Stomach (tissue), 4 donors: ENCODE measurements at regions not wholly inside any gene's neighbourhood (a gene's known extent, or its start where the extent isn't known, plus 50 kb on each side); places are given as distances from the start of the nearest gene placed in this dataset.

Experiments
- CTCF ChIP-seq, 7 experiments: fragments of 450-650 bp in 4 of 7; fragments of 200-600 bp in 3 of 7; sonication (generic) in 3 of 7; IDR thresholded peaks; one replicate each; pipeline ENCODE4 v1.5.1; 2016 to 2019; ENCODE audit warnings: antibody characterized with exemption in 7 of 7, control low read depth in 2 of 7, mild to moderate bottlenecking in 1 of 7
- EP300 ChIP-seq: sonication (generic); formaldehyde crosslinking; IDR thresholded peaks from one replicate; pipeline ENCODE4 v1.6.1; 2017; ENCODE audit warnings: antibody characterized with exemption
- POLR2A ChIP-seq, 4 donors: fragments of 450-650 bp; IDR thresholded peaks; one replicate each; pipeline ENCODE4 v1.6.1; 2016; ENCODE audit warnings: antibody characterized with exemption in 4 of 4, control low read depth in 2 of 4, mild to moderate bottlenecking in 1 of 4, moderate library complexity in 1 of 4
- POLR2AphosphoS5 ChIP-seq, 3 donors: sonication (generic); formaldehyde crosslinking; IDR thresholded peaks; one replicate each; pipeline ENCODE4 v1.6.1; 2016; ENCODE audit warnings: antibody characterized with exemption in 3 of 3

- TF ChIP-seq CTCF (IDR thresholded peaks at IDR 0.05): no peak
- no peak for TF ChIP-seq POLR2A (IDR thresholded peaks at IDR 0.05)
- no peak for TF ChIP-seq POLR2AphosphoS5 (IDR thresholded peaks at IDR 0.05)
- TF ChIP-seq EP300: no peak
Observed at GRCh38 chr15:67973846-67974245, 80.3 kb upstream of the PIAS1 start.
